Upper lobe of left lung (tissue), 4 donors: ENCODE measurements at regions not wholly inside any gene's neighbourhood (a gene's known extent, or its start where the extent isn't known, plus 50 kb on each side); places are given as distances from the start of the nearest gene placed in this dataset.

Experiments used
- POLR2A ChIP-seq, 4 donors: fragments of 450-650 bp; IDR thresholded peaks; one replicate each; pipeline ENCODE4 v1.5.1; 2016 to 2017; ENCODE audit warnings: antibody characterized with exemption in 4 of 4, mild to moderate bottlenecking in 2 of 4
- TF ChIP-seq, protein P1 (sequence below), 6 experiments: fragments of 450-650 bp in 4 of 6; fragments of 200-600 bp in 2 of 6; sonication (generic) in 2 of 6; IDR thresholded peaks; one replicate each; pipeline ENCODE4 v1.5.1; 2016 to 2019; ENCODE audit warnings: antibody characterized with exemption in 6 of 6

DNA sequence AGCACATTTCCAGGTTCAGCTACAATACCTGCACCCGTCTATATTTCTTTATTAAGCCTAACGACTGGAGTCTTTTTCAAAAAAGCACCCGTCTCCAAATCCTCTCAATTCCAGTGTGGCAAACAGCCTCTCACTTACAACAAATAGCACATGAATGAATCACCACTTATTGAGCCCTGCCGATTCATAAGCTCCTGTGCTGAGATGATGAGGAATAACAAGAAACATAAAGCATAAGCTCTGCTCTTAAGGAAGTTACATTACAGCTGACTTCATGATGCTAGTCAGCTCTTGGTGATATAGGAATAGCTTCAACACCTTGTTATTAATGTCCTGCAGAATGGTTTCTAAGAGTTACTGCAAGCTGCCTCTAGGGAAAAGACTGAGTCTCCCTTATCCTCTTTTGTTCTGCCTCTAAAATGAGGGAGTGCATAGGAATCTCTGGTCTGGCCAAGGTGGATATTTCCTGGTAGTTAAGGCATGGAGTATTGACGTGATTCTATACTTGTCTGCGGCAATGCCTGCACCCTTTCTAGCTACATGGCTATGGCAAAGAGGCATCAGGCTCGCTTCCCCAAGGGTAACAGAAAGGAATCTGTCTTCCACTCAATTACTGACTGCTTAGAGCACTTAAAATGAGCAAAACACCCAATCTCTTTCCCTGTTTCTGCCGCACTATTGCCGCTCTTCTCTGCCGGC, 195.7 kb downstream of the KLF12 start:
- TF ChIP-seq, protein P1, sequence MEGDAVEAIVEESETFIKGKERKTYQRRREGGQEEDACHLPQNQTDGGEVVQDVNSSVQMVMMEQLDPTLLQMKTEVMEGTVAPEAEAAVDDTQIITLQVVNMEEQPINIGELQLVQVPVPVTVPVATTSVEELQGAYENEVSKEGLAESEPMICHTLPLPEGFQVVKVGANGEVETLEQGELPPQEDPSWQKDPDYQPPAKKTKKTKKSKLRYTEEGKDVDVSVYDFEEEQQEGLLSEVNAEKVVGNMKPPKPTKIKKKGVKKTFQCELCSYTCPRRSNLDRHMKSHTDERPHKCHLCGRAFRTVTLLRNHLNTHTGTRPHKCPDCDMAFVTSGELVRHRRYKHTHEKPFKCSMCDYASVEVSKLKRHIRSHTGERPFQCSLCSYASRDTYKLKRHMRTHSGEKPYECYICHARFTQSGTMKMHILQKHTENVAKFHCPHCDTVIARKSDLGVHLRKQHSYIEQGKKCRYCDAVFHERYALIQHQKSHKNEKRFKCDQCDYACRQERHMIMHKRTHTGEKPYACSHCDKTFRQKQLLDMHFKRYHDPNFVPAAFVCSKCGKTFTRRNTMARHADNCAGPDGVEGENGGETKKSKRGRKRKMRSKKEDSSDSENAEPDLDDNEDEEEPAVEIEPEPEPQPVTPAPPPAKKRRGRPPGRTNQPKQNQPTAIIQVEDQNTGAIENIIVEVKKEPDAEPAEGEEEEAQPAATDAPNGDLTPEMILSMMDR (IDR thresholded peaks at IDR 0.05): no peak
- TF ChIP-seq POLR2A (IDR thresholded peaks at IDR 0.05): no peak
